HG03342 (cell line): ENCODE measurements at regions not wholly inside any gene's neighbourhood (a gene's known extent, or its start where the extent isn't known, plus 50 kb on each side); places are given as distances from the start of the nearest gene placed in this dataset.
"Not testable (repeated sequence)": the region's sequence is repeated elsewhere in the genome, so short reads cannot be mapped to it uniquely, and the experiment has no call there.

ENCODE experiments used
- ATAC-seq: cut with Tn5 transposase; IDR thresholded peaks from one replicate; pipeline ENCODE4 v1.9.1; 2021; ENCODE audit warnings: mild to moderate bottlenecking, moderate library complexity; ENCODE audit not compliant: unreplicated experiment

DNA sequence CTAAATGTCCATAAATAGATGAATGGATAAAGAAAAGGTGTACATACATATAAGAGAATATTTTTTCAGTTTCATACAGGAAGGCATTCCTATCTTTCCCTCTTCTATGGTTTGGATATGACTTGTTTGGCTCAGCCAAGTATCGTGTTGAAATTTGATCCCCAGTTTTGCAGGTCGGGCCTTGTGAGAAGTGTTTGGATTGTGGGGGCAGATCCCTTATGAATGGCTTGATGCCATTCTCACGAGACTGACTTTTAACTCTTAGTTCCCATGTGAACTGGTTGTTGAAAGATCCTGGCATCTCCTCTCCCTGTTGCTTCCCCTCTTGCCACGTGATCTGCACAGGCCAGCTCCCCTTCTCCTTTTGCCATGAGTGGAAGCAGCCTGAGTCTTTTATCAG lies 421.1 kb upstream of the FTMT start:
- no peak for ATAC-seq

DNA sequence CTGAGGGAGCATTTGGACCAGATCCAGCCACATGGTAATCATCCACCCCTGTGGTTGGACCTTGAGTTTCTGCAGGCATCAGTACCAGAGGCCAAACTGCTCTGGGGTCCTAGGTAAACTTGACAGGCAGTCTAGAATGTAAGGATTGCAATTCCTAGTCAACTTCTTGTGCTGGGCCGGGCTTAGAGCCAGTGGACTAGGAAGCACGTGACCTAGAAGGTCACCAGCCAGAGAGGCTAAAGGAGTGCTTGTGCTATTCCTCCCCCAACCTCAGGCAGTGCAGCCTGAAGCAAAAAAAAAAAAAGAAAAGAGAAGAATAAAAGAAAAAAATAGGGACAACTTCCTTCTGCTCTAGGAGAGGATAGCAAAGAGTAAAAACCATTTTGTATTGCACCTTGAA lies 406.2 kb upstream of the FTMT start:
- ATAC-seq, result no peak

DNA sequence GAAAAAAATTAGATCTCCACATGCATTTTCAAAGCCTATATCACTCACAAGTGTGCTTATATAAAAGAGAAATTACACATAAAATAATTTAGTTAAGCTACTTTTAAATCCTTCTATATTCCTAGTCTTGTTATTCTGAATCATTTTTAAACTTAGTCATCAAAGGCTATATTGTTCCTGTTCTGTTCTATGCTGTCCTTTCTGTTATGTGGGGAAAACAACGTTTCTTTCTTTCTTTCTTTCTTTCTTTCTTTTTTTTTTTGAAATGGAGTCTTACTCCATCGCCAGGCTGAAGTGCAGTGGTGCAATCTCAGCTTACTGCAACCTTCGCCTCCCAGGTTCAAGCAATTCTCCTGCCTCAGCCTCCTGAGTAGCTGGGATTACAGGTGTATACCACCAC lies 389.2 kb upstream of the FTMT start:
- ATAC-seq, result no peak

DNA sequence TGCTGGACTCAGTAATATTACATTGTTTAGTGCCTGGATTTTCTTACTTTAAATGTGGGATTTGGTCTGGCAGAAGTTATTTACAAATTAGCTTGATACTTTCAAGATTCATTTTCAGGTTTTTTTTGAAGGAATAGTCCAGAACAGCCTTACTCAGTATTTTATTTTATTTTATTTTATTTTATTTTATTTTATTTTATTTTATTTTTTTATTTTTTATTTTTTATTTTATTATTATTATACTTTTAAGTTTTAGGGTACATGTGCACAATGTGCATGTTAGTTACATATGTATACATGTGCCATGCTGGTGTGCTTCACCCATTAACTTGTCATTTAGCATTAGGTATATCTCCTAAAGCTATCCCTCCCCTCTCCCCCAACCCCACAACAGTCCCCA lies 380.5 kb upstream of the FTMT start:
- not testable (repeated sequence) for ATAC-seq

DNA sequence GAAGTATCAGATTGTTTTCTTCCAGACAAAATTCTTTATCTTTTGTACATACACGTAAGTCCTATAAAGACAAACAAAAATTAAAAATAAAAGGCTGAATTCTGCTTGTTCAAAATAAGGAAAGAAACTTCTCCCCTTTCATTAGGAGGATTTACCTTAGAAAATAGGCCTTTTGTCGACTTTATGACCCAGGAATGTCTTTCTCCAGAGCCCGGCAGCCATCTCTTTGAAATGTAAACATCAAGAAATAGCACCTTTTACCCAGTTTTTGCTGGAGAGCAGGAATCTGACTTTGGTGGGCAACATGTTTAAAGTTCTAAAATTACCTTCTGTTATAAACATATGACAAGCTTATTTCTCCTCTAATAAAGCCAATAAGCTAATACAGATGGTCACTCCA lies 373.0 kb upstream of the FTMT start:
- no peak for ATAC-seq

DNA sequence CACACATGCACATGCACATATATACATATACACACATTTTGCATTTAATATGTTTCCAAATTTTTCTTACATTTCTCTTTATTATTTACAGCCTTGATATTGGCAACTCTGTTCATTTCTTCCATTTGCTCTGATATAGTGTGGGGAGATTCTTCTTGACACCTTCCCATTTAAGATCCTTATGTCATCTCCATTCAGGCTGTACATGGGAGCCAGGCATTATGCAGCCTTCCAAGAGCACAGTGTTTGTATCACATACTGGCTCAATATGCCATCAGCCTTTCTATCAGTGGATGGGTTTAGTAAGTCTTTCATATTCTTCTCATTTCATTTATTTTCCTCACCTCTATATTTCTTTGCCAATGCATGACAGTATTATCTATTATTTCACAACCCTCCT lies 372.3 kb upstream of the FTMT start:
- ATAC-seq, result no peak

DNA sequence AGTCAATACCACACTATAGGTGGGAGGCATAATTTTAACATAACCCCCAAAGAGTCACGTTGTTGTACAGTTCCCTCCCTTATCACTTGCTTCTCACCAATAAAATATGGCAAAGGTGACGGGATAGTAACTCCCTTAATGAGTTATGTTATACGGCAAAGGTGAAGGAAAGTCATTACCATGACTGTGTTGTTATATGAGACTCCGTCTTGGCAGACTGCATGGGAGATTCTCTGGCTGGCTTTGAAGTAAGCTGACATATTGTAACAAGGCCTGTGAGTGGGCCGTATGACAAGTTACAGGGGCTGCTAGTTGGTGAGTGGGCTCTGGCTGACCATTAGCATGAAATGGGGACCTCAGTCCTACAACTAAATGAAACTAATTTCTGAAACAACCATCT lies 366.4 kb upstream of the FTMT start:
- no peak for ATAC-seq

DNA sequence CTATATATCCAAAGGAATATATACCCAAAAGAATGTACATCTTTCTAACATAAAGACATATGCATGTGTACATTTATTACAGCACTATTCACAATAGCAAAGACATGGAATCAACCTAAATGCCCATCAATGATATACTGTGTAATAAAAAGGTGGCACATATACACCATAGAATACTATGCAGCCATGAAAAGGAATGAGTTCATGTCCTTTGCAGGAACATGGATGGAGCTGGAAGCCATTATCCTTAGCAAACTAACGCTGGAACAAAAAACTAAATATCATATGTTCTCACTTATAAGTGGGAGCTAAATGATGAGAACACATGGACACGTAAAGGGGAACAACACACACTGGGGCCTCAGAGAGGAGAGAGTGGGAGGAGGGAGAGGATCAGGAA lies 365.7 kb upstream of the FTMT start:
- not testable (repeated sequence) for ATAC-seq

DNA sequence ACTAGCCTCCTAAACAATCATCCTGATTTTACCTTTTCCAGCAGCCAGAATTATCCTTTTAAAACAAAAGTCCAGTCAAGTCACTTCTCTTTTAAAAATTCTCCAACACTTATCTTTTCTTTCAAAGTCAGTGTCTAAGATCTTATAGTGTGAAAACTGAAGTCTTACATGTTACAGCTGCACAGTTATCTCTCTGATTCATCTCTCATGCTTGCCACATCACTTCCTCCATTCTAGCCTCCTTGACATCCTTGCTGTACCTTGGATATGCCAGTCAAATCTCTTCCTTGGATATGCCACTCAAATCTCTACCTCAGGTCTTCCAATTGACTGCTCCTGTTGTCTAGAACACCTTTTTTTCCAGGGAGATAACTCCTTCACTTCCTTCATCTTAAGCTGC lies 361.7 kb upstream of the FTMT start:
- no peak for ATAC-seq

DNA sequence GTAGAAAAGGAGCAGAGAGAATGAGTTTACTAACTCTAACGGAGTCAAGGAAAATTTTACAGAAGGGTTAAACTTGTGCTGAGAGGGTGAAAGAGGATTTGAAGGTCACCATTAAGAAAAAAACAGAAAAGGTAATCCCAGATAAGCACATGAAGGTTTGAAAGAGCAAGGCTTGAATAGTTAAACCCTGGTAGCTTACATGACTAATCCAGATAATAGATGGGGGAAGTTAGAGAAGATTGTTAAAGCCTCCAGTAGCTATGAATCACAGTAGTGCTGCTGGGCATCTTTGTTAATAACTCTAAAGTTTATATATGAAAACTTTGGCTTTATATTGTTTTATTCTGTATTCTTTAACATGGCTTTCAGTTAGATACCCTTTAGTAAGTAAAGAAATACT lies 354.5 kb upstream of the FTMT start:
- ATAC-seq, result no peak

DNA sequence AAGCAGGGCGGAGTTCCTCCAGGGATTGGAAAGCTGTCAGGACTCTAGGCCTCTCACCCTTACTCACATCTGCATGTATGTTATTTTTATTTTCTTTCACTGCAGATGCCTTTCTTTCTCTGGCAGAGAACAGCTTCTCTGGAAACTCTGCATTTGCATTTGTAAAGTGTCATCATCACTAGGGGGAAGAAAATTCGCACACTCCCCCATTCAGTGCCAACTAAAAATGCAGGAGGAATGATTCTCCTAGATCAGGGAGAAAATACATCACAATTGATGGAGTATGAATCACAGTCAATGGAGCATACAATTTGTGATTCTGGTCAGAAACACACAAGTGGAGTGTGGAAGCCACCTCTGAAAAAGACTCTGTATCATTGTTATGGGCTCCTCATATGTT lies 351.4 kb upstream of the FTMT start:
- no peak for ATAC-seq

DNA sequence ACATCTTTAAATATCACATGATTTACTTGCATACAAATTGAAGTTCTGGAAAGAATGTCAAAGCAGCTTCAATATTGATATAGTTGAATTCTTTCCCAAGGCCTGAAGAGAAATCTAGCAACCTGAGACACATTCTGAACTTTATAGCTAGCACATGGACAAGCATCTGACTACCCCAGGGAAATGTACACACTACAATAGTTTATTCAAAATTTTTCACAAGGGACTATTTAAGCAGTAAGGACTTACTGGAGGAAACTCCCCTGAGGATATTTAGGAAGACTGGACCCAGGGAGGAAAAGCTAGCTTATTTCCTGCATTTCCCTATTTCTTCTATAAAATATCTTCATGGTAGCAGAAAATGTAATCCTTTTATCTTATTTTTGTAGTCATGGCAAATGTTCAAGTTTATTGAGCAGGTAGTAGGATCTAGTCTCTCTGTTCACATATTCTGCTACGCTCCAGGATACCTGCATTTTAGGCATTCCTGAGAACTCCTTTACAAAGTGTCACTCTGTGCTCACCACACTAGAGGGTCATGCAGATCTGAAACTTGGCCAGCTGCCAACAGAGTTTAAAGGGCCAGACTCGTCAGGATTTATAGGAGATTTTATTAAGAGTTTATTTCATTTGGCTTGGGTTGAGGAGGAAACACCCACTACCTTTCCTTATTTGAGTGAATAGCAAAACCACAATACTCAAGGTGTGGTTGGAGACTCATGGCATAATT lies 348.4 kb upstream of the FTMT start:
- ATAC-seq, result no peak

DNA sequence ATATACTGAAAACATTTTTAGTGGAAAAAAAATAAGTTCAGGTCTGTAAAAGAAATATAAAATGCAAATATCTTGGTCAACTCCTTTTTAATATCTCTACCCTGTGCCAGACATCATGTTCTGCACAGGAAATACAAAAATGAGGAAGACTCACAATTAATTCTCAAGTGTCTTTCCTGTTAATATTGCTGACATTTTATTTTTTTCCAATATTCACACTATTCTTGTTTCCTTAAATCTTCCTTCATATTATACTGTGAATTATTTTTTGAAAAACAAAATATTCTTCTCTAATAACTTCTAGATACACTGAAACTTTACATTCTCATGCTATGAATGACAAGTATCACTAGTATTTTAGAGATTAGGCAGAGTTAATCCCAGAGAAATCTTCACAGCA lies 334.7 kb upstream of the FTMT start:
- ATAC-seq, result no peak

DNA sequence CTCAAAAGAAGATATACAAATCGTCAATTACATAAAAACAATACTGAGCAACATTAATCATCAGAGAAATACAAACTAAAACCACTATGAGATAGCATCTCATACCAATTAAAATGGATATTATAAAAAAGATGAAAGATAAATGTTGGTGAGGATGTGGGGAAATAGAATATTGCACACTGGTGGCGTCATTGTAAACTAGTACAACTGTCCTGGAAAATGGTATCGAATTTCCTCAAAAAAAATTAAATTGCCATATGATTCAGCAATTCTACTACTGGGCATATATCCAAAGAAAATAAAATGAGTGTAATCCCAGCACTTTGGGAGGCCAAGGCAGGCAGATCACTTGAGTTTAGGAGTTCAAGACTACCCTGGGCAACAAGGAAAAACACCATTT lies 326.0 kb upstream of the FTMT start:
- ATAC-seq, result no peak

DNA sequence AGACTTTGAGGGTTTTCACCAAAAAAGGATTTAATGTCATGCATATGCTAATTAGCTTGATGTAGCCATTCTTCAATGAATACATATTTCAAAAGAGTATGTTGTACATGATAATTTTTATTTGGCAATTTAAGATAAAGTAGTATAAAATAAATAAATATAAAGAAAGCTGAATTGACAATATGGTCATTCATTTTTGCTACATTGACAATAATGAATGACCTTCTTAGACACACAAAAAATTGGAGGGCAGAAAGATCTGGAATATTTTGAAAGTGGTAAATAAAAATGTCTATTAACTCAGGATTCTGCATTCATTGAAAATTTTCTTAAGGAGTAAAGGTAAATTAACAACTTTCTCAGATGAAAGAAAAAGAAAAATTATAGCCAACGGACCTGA lies 324.8 kb upstream of the FTMT start:
- no peak for ATAC-seq

DNA sequence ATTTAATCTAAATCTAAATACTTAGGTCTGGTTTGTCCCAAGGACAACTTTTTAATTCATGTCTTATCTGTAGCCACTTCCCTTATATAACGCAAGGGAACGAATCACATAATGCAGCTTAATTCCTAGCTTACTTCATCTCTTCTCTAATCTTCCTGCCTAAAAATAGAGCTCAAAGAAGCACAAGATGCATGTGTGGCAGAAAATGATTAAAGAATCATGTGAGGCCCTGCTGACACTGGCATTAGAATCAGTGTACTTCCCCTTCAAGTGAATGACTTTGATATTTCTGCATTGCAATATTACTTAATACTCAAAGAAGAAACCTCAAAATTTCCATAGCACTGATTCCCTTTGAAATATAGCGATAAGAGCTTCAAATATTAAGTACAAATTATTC lies 317.9 kb upstream of the FTMT start:
- ATAC-seq, result no peak

DNA sequence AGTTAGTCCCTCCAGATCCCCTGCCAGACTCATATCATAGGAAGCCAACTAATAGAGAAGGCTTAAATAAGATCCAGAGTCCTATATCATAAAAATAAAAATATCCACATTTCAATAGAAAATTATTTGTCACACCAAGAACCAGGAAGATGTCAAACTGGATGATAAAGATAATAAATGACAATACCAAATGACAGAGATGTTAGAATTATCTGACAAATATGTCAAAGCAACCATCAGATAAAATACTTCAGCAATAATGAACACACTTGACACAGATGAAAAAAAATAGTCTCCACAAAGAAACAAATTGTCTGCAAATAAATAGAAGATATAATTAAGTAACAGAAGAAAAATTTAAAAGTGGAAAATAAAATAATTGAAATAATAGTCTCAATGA lies 300.7 kb upstream of the FTMT start:
- no peak for ATAC-seq

DNA sequence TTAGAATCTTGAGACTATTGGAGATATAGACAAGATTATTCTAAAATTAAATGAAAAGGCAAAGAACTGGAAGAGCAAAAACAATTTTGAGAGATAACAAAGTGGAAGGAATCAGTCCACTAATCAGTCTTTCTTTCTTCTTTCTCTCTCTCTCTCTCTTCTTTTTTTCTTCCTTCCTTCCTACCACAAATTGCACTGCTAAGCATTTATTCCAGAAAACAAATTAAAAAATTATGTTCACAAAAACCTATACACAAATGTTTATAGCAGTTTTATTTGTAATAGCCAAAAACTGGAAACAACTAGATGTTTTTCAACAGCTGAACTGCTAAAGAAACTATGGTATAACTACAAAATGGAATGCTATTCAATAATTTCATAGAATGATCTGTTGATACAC lies 291.9 kb upstream of the FTMT start:
- no peak for ATAC-seq

DNA sequence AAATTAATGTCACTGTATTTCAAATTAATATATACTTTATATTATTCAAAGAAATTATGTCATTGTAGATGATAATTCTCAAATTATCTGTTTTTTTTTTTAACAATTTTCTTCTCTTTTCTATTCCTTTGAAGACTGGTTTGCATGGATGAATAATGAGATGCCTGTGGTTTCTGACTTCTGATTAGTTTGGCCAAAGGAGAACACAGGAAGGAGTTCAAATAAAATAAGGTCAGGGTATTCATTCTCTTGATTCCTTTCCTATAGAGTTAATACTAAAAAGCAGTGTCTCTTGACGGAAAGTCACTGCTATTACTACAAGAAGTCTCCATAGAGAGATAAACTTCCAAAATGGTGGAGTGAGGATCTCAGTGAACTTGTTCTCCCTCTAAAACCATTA lies 279.6 kb upstream of the FTMT start:
- no peak for ATAC-seq

DNA sequence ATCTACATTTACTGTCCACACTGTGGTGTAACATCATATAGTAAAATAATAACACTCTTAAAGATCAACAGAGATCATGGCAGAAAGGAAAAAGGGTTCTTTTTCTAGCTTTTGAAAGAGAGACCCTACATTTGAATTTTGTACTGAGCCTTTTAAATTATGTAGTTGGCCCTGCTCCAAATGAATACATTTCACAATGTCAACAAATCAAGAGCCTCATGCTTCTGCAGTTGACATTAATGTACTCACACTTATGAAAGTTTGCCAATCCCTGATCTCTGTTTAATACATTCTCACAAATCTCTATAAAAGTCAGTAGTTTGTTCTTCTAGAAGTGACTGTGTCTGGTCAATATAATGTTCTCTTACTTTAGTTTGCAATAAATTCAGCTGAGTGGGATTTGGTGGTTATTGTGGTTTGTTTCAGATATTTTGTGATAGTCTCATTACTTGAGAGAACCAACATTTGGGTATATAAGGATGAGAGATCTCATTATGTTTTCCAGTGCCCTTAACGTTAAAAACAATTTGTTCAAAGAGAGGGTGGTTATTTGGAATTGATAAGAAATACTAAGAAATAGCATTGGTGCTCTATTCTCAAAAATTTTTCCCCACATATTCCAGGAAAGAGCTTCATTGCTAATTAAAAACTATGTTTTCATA lies 277.8 kb upstream of the FTMT start:
- no peak for ATAC-seq

DNA sequence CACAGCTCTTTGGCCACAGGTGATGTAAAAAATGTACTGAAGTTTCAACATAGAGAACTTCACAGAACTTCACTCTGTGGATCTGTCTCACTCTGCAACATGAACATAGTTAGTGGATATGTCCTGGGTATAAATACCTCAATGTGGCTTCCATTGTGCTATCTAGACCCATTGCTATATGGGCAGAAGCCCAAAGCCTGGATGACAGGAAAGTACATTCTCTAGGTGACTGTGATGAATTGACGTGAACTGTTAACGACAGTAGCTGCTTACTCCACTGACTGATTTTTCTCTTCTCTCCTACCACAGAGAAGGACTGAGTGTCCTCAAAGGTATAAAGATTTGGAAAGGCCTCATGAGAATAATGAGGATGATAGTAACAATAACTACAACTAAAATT lies 270.1 kb upstream of the FTMT start:
- no peak for ATAC-seq

DNA sequence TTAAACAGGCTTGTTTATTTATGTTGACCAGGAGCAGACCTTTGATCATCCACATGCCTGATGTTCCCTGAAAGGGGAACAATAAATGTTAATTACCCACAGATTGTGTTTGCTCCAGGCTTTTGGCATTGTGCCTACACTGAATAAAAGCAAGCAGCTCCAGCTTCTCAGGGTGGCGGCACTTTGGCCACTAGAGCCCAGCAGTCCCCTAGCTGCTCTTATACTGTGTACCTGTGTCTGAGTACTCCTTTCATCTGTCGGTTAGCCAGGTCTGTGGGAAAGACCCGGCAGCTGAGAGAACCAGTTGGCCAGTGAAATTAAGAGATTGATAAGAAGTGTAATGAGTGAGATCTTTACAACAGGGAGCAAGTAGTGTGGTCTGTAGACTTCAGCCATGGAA lies 254.8 kb upstream of the FTMT start:
- no peak for ATAC-seq

DNA sequence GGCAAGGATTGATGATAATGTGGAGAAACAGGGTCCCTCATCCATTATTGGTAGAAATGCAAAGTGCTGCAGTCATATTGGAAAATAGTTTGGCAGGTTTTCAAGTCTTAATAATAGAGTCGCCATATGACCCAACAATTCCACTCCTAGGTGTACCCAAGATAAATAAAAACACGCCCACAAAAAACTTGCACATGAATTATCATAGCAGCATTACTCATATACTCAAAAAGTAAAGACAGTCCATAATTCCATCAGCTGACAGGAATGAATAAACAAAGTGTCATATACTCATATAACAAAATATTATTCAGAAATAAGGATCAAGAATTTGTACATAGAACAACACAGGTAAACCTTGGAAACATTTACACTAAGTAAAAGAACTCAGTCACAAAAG lies 242.9 kb upstream of the FTMT start:
- ATAC-seq, result no peak
